ENCODE measurements at regions not wholly inside any gene's neighbourhood (a gene's known extent, or its start where the extent isn't known, plus 50 kb on each side); places are given as distances from the start of the nearest gene placed in this dataset.

- Histone ChIP-seq H2BK15ac (ENCODE audit: low read depth, low read length) (no peak overlapping the region), H4K20me1 (ENCODE audit: insufficient read depth, low read length) (no peaks in the 10 kb centered on the region), H2BK120ac (ENCODE audit: low read depth, low read length) (no peak overlapping the region), H3K56ac (ENCODE audit: extremely low read depth, insufficient read depth, low read length) (no peak overlapping the region), H3K4me2 (ENCODE audit: low read depth, low read length) (no peak overlapping the region), H3K4me1 (ENCODE audit: control insufficient read depth, insufficient read depth, low read length) (no peaks in the 10 kb centered on the region; the same call in 1 of the 2 replicates), H3K9ac (ENCODE audit: low read depth, low read length) (no peak overlapping the region), H4K91ac (ENCODE audit: insufficient read depth, low read depth, low read length) (no peak overlapping the region), H2AFZ (replicated peaks; ENCODE audit: low read length, poor library complexity) (no peak overlapping the region), H3K79me1 (ENCODE audit: low read depth in 1 of 2, low read length in 2 of 2) (no peaks in the 10 kb centered on the region), H4K8ac (ENCODE audit: low read depth in 2 of 2, low read length in 2 of 2) (no peak overlapping the region), H3K4ac (ENCODE audit: low read depth, low read length) (no peak overlapping the region), H3K27ac (ENCODE audit: insufficient read depth, low read length) (no peak overlapping the region), H2AK9ac (replicated peaks; ENCODE audit: low read depth, low read length, poor library complexity) (no peak overlapping the region), H3K14ac (replicated peaks; ENCODE audit: low read depth, low read length) (no peak overlapping the region), H4K5ac (ENCODE audit: low read depth, low read length) (no peak overlapping the region), H2BK20ac (ENCODE audit: low read depth, low read length) (no peak overlapping the region), H3K23ac (ENCODE audit: low read depth, low read length) (no peak overlapping the region), H2BK5ac (ENCODE audit: low read depth, low read length, poor library complexity, severe bottlenecking) (no peak overlapping the region), H3K18ac (ENCODE audit: low read depth, low read length) (no peak overlapping the region), H3K9me1 (ENCODE audit: insufficient read depth, low read length) (no peaks in the 10 kb centered on the region), H3K4me3 (ENCODE audit: insufficient read depth, low read depth, low read length) (no peak overlapping the region), H3K27me3 (ENCODE audit: control insufficient read depth, insufficient read depth, low read length) (peaks cover 45% of the 10 kb centered on the region), H3K9me3 (ENCODE audit: control insufficient read depth, insufficient read depth, low read length) (no peaks in the 10 kb centered on the region), H2AK5ac (ENCODE audit: low read depth, low read length) (no peak overlapping the region), H3K36me3 (ENCODE audit: control insufficient read depth, insufficient read depth, low read length) (no peaks in the 10 kb centered on the region)
- dilution Hi-C loops (cut with HindIII; ENCODE audit: low sequenced_read_pairs, unreplicated experiment): no loop called here
- ChIA-PET POLR2A (ENCODE audit: unreplicated experiment) (no interaction called here), CTCF (no interaction called here)
- in situ Hi-C loops (cut with MboI; ENCODE audit: low sequenced_read_pairs): no loop called here
- no peak for DNase-seq
- no TSS peak for BruUV-seq (replicated peaks)
- 40% methylated on average over 1 of the region's 5 CpGs; no CpG with 5 or more reads in 1 of the 2 experiments for WGBS, 2 experiments (ENCODE audit: extremely low coverage in 2 of 2, insufficient read length in 1 of 2)
- intact Hi-C loops (cut with micrococcal nuclease): no loop called here
- no peak for ATAC-seq (ENCODE audit: low read depth)
- TF ChIP-seq, protein P1, sequence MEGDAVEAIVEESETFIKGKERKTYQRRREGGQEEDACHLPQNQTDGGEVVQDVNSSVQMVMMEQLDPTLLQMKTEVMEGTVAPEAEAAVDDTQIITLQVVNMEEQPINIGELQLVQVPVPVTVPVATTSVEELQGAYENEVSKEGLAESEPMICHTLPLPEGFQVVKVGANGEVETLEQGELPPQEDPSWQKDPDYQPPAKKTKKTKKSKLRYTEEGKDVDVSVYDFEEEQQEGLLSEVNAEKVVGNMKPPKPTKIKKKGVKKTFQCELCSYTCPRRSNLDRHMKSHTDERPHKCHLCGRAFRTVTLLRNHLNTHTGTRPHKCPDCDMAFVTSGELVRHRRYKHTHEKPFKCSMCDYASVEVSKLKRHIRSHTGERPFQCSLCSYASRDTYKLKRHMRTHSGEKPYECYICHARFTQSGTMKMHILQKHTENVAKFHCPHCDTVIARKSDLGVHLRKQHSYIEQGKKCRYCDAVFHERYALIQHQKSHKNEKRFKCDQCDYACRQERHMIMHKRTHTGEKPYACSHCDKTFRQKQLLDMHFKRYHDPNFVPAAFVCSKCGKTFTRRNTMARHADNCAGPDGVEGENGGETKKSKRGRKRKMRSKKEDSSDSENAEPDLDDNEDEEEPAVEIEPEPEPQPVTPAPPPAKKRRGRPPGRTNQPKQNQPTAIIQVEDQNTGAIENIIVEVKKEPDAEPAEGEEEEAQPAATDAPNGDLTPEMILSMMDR (conservative IDR thresholded peaks at IDR 0.05; ENCODE audit: low read depth, low read length): no peak
- TF ChIP-seq FOS (IDR thresholded peaks at IDR 0.05; ENCODE audit: low read depth, low read length) (no peak), CEBPB (IDR thresholded peaks at IDR 0.05; ENCODE audit: low read depth, low read length) (no peak), MAFK (IDR thresholded peaks at IDR 0.05; ENCODE audit: low read depth, low read length) (no peak), BHLHE40 (IDR thresholded peaks at IDR 0.05; ENCODE audit: low read depth, low read length) (no peak), POLR2A (IDR thresholded peaks at IDR 0.05; ENCODE audit: low read depth, low read length) (no peak), RAD21 (IDR thresholded peaks at IDR 0.05; ENCODE audit: low read length) (no peak), MAZ (IDR thresholded peaks at IDR 0.05; ENCODE audit: borderline replicate concordance, low read depth, low read length) (no peak), USF2 (IDR thresholded peaks at IDR 0.05; ENCODE audit: low read depth, low read length) (no peak), SMC3 (IDR thresholded peaks at IDR 0.05; ENCODE audit: low read depth, low read length) (no peak), RFX5 (IDR thresholded peaks at IDR 0.05; ENCODE audit: low read depth, low read length) (no peak), NFE2L2 (IDR thresholded peaks at IDR 0.05; ENCODE audit: low read depth, low read length) (no peak), MXI1 (IDR thresholded peaks at IDR 0.05; ENCODE audit: borderline replicate concordance, low read depth, low read length) (no peak), RCOR1 (IDR thresholded peaks at IDR 0.05; ENCODE audit: insufficient replicate concordance, low read length) (no peak), CHD1 (IDR thresholded peaks at IDR 0.05; ENCODE audit: low read depth, low read length) (no peak)
- TF ChIP-seq, protein P2, sequence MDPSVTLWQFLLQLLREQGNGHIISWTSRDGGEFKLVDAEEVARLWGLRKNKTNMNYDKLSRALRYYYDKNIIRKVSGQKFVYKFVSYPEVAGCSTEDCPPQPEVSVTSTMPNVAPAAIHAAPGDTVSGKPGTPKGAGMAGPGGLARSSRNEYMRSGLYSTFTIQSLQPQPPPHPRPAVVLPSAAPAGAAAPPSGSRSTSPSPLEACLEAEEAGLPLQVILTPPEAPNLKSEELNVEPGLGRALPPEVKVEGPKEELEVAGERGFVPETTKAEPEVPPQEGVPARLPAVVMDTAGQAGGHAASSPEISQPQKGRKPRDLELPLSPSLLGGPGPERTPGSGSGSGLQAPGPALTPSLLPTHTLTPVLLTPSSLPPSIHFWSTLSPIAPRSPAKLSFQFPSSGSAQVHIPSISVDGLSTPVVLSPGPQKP (IDR thresholded peaks at IDR 0.05; ENCODE audit: borderline replicate concordance, low read depth, low read length): no peak
Measured at GRCh38 chr3:43790060-43790459, 99.3 kb downstream of the ABHD5 start.

Measured in IMR-90 (cell line).